ENCODE measurements at regions not wholly inside any gene's neighbourhood (a gene's known extent, or its start where the extent isn't known, plus 50 kb on each side); places are given as distances from the start of the nearest gene placed in this dataset.

GRCh38 chr7:18352339-18353255 is 143.0 kb upstream of the HDAC9 start:
- H3K4me1 Mint-ChIP-seq (ENCODE audit: low read depth) = peaks cover 5% of the 10 kb centered on the region
- no peak for DNase-seq
- ATAC-seq = no peak
- H3K9me3 Mint-ChIP-seq = no peaks in the 10 kb centered on the region
- H3K4me3 Mint-ChIP-seq = no peak overlapping the region
- H3K36me3 Mint-ChIP-seq (ENCODE audit: insufficient read depth) = no peaks in the 10 kb centered on the region
- H3K27me3 Mint-ChIP-seq (ENCODE audit: low read depth) = peaks cover 3% of the 10 kb centered on the region

DNA sequence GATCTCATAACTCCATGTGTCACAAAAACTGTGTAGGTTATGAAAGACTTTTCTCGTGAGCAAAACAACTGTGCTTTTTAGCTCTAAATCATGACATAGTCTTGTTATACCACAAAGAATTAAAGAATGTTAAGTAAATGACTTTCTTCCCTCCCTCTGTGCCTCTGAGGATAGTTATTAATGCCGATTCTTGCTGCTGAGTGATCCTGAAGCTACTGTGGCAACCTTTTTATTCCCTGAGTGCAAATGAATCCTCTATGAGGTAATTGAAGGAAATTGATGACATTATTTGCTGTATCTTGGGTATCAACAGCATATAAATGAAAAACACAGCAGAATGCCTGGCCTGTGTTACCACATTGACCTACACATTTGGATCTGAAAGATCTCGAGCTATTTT is 142.2 kb upstream of the HDAC9 start:
- ATAC-seq (no peak), DNase-seq (no peak)
- H3K4me1 Mint-ChIP-seq (ENCODE audit: low read depth) = peaks cover 5% of the 10 kb centered on the region
- no peaks in the 10 kb centered on the region for H3K36me3 Mint-ChIP-seq (ENCODE audit: insufficient read depth)
- no peaks in the 10 kb centered on the region for H3K9me3 Mint-ChIP-seq
- no peaks in the 10 kb centered on the region for H3K27me3 Mint-ChIP-seq (ENCODE audit: low read depth)
- H3K4me3 Mint-ChIP-seq = no peak overlapping the region

- H3K9me3 Mint-ChIP-seq = no peaks in the 10 kb centered on the region
These were observed 141.2 kb upstream of the HDAC9 start for GRCh38 chr7:18354108-18355085.

GRCh38 chr7:18356191-18356645 is 139.3 kb upstream of the HDAC9 start:
- Mint-ChIP-seq H3K9me3 (no peaks in the 10 kb centered on the region), H3K4me1 (ENCODE audit: low read depth) (peaks cover 5% of the 10 kb centered on the region), H3K36me3 (ENCODE audit: insufficient read depth) (no peaks in the 10 kb centered on the region), H3K4me3 (peak overlapping the region; percentile 20), H3K27me3 (ENCODE audit: low read depth) (no peaks in the 10 kb centered on the region)
- DNase-seq (no peak), ATAC-seq (no peak)

More at GRCh38 chr7:18354108-18355085, 141.2 kb upstream of the HDAC9 start:
- Mint-ChIP-seq H3K36me3 (ENCODE audit: insufficient read depth) (no peaks in the 10 kb centered on the region), H3K4me1 (ENCODE audit: low read depth) (peaks cover 5% of the 10 kb centered on the region), H3K27me3 (ENCODE audit: low read depth) (no peaks in the 10 kb centered on the region), H3K4me3 (no peak overlapping the region)
- DNase-seq = no peak
- no peak for ATAC-seq

GRCh38 chr7:18357691-18358090 is 137.9 kb upstream of the HDAC9 start:
- Mint-ChIP-seq H3K4me3 (no peak overlapping the region), H3K4me1 (ENCODE audit: low read depth) (peaks cover 5% of the 10 kb centered on the region), H3K9me3 (no peaks in the 10 kb centered on the region), H3K27me3 (ENCODE audit: low read depth) (peaks cover 2% of the 10 kb centered on the region), H3K36me3 (ENCODE audit: insufficient read depth) (no peaks in the 10 kb centered on the region)
- DNase-seq (no peak), ATAC-seq (peak; percentile 18 to 52)

DNA sequence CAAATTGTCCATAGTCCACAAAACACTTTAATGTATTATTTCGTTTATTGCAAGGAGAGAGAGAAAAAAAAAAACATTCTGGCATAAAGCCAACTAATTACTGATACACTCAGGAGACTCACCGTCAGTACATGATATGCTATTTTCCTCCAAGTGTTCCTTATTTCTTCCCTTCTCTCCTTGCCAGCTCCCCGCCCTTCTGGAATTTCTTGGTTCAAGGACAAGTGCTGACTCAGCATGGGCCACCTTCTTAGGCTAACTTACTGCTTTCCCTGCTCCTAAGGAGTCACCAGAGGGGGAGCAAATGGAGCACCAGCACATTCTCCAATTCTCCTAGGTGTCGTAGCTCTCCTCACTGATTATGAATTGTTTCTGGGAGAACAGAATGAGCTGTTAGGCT is 133.8 kb upstream of the HDAC9 start:
- H3K9me3 Mint-ChIP-seq = no peaks in the 10 kb centered on the region
- H3K27me3 Mint-ChIP-seq (ENCODE audit: low read depth) = peaks cover 4% of the 10 kb centered on the region
- DNase-seq = no peak
- ATAC-seq = no peak
- no peaks in the 10 kb centered on the region for H3K36me3 Mint-ChIP-seq (ENCODE audit: insufficient read depth)
- no peak overlapping the region for H3K4me3 Mint-ChIP-seq
- H3K4me1 Mint-ChIP-seq (ENCODE audit: low read depth) = no peaks in the 10 kb centered on the region

- peaks cover 4% of the 10 kb centered on the region for H3K27me3 Mint-ChIP-seq (ENCODE audit: low read depth)
- H3K4me1 Mint-ChIP-seq (ENCODE audit: low read depth) = no peaks in the 10 kb centered on the region
- no peak overlapping the region for H3K4me3 Mint-ChIP-seq
- DNase-seq (no peak), ATAC-seq (no peak)
- no peaks in the 10 kb centered on the region for H3K9me3 Mint-ChIP-seq
- H3K36me3 Mint-ChIP-seq (ENCODE audit: insufficient read depth) = no peaks in the 10 kb centered on the region
These were observed 131.7 kb upstream of the HDAC9 start for GRCh38 chr7:18363751-18364380.

- no peak for DNase-seq
- Mint-ChIP-seq H3K4me3 (no peak overlapping the region), H3K4me1 (ENCODE audit: low read depth) (no peaks in the 10 kb centered on the region), H3K9me3 (no peaks in the 10 kb centered on the region), H3K27me3 (ENCODE audit: low read depth) (peaks cover 4% of the 10 kb centered on the region), H3K36me3 (ENCODE audit: insufficient read depth) (no peaks in the 10 kb centered on the region)
- no peak for ATAC-seq
These were observed 131.2 kb upstream of the HDAC9 start for GRCh38 chr7:18364396-18364795.

- no peak for DNase-seq
- Mint-ChIP-seq H3K4me3 (no peak overlapping the region), H3K36me3 (ENCODE audit: insufficient read depth) (no peaks in the 10 kb centered on the region), H3K4me1 (ENCODE audit: low read depth) (no peaks in the 10 kb centered on the region), H3K9me3 (no peaks in the 10 kb centered on the region), H3K27me3 (ENCODE audit: low read depth) (peaks cover 4% of the 10 kb centered on the region)
- no peak for ATAC-seq
These were observed 129.2 kb upstream of the HDAC9 start for GRCh38 chr7:18366394-18366793.

DNA sequence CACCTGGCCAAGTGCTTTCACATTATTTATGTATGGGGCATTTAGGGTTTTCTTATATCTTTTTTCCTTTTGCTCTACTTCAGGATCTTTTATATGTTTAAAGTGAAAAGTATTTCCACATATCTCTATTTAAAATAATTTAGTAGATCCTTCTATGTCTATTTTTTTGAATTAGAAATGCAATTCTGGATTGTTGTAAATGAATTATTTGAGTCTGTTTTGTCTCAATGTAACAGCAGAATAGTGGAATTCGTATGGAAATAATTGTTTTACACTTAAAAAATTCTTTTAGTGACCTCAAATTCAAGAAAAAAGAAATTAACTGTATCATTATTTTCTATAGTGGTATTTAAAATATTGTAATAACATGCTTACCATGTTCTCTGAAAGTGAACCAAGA is 126.5 kb upstream of the HDAC9 start:
- Mint-ChIP-seq H3K4me1 (ENCODE audit: low read depth) (no peaks in the 10 kb centered on the region), H3K36me3 (ENCODE audit: insufficient read depth) (no peaks in the 10 kb centered on the region), H3K9me3 (no peaks in the 10 kb centered on the region), H3K27me3 (ENCODE audit: low read depth) (peaks cover 2% of the 10 kb centered on the region), H3K4me3 (no peak overlapping the region)
- ATAC-seq = no peak
- no peak for DNase-seq

DNA sequence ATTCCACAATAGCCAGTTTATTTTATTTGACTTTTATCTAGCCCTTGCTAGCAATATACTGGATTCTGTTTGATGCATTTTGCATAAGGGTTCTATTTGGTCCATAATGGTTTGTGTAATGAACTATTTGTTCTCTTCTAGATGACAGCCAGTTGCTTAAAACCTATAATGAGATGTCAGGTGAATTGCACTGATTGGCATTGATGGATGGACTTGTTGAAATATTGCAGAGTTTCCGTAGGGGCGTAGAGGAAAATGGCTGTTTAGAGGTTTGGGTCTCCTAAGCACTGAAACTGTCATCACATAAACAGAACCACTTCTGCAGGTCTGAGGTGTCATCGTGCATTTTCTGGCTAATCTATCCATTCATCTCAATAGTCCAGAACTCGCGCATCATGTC is 124.9 kb upstream of the HDAC9 start:
- H3K4me3 Mint-ChIP-seq = no peak overlapping the region
- H3K36me3 Mint-ChIP-seq (ENCODE audit: insufficient read depth) = no peaks in the 10 kb centered on the region
- no peaks in the 10 kb centered on the region for H3K27me3 Mint-ChIP-seq (ENCODE audit: low read depth)
- H3K9me3 Mint-ChIP-seq = no peaks in the 10 kb centered on the region
- DNase-seq (no peak), ATAC-seq (no peak)
- H3K4me1 Mint-ChIP-seq (ENCODE audit: low read depth) = no peaks in the 10 kb centered on the region

- Mint-ChIP-seq H3K4me1 (ENCODE audit: low read depth) (no peaks in the 10 kb centered on the region), H3K4me3 (no peak overlapping the region), H3K9me3 (no peaks in the 10 kb centered on the region), H3K27me3 (ENCODE audit: low read depth) (no peaks in the 10 kb centered on the region), H3K36me3 (ENCODE audit: insufficient read depth) (no peaks in the 10 kb centered on the region)
- ATAC-seq = no peak
- no peak for DNase-seq
These were observed 116.5 kb upstream of the HDAC9 start for GRCh38 chr7:18378989-18379605.

DNA sequence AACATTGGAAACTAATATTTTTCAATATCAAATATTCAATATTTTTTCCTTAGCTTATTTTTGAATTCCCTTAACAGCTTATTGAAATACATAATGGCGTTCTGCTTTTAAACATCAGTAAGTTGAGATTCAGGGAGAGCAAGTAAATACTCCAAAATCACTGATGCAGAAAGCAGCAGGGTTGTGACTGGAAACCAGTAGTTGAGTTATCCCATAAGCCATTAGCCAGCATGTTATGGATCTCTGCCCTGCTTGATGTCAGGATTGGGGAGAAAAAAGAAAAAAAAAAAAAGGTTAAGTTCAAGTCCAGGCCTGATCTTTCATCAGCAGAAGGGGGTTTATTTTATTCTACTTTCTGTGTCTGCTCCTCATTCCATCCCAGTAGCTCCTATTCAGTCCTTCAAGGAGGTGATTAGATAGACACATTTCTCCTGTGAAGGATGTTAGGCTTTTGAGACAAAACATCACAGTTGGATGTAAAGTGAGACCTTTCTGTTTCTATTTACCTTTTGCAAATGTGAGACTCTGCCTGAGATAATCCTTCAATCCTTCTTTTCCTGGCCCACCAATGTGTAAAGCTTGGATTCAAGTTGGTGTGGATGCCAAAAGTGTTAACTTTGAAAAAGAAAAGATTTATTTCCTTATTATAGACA is 110.9 kb upstream of the HDAC9 start:
- Mint-ChIP-seq H3K4me3 (no peak overlapping the region), H3K36me3 (ENCODE audit: insufficient read depth) (no peaks in the 10 kb centered on the region), H3K9me3 (no peaks in the 10 kb centered on the region), H3K27me3 (ENCODE audit: low read depth) (peaks cover 2% of the 10 kb centered on the region), H3K4me1 (ENCODE audit: low read depth) (no peaks in the 10 kb centered on the region)
- DNase-seq (no peak), ATAC-seq (no peak)
